ENCODE measurements at regions not wholly inside any gene's neighbourhood (a gene's known extent, or its start where the extent isn't known, plus 50 kb on each side); places are given as distances from the start of the nearest gene placed in this dataset.

DNA sequence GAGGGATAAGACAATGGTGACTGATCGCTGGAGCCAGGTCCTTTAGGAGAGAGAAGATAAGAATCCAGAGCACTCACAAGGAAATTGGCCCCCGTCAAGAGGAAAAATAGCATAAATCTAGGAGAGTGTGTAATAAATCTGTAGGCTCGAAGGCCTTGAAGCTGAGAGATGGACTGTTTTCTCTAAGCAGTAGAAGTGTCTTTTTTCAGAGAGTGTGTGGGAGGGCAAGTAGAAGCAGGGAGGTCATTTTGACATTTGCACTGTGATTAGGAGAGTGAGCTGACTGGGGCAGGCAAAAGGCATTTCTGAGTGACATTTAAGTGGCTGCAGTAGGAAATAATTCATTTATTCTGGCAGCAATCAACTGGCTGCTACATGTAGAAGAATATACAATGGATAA is 78.0 kb upstream of the DDHD1 start:
- no peak for TF ChIP-seq CTCF (IDR thresholded peaks at IDR 0.05; ENCODE audit: low read length)
- no peak for TF ChIP-seq EZH2 (IDR thresholded peaks at IDR 0.05; ENCODE audit: borderline replicate concordance, low read length)
